ENCODE measurements at regions not wholly inside any gene's neighbourhood (a gene's known extent, or its start where the extent isn't known, plus 50 kb on each side); places are given as distances from the start of the nearest gene placed in this dataset.
A peak's percentile ranks its signal among the peaks of the same experiment; 100 is the strongest.
"Not testable (repeated sequence)": the region's sequence is repeated elsewhere in the genome, so short reads cannot be mapped to it uniquely, and the experiment has no call there.

DNA sequence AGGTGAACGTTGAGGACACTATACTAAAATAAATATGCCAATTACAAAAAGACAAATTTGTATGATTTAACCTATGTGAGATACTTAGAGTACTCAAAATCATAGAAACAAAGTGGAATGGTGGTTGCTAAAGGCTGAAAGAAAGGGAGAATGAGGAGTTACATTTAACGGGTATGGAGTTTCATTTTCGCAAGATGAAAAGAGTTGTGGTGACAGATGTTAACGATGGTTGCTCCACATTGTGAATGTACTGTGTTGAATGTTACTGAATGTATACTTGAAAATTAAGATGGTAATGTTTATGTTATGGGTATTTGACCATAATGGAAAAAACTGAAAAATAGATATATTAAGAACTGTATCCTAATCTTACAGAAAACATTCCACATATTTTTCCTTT lies 51.3 kb upstream of the MOCS2 start:
- DNase-seq (ENCODE audit: low spot score): no peak

DNA sequence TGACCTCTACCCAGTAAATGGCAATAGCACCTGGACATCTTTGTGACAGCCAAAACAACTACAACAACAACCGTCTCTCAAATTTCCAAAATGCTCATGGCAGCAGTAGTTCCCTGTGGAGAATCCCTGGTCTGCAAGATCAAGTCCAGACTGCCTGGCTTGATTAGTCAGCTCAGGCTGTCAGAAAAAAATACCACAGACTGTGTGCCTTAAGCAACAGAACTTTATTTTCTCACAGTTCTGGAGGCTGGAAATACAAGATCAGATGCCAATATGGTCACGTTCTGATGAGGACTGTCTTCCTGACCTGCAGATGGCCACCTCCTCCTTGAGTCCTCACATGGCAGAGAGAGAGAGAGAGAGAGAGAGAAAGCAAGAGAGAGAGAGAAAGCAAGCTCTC lies 52.3 kb upstream of the MOCS2 start:
- no peak for DNase-seq (ENCODE audit: low spot score)

DNA sequence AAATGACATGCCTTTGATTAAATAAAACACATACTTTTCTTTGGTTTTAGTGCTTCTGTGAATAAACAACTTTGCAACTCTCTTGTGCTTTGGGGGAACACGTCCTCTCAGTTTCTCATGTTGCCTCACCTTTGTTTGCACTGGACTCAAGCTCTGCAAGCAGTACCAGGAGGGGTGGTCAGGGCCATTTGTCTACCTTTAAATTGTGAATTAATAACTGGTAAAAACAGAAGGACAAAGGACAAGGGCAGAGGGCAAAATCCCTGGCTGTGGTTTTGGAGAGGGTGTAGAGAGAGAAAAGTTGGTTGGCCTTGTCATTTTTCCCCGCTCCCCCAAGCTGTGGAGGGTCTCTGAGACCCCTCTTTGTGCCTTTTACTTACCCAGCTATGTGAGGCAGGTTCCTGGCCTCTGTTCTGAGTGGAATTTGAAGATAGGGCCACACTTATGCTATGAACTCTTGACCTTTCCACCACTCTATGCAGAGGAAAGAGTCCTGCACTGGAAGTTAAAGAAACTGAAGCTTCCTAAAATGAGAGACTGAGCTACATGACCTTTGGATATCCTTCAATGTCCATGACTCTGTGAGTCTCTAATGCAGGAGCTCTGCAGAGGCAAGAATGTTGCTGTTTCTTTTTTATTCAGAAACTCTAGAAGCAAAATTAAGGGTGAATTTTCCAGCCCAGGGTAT lies 55.1 kb upstream of the MOCS2 start:
- no peak for DNase-seq (ENCODE audit: low spot score)

DNA sequence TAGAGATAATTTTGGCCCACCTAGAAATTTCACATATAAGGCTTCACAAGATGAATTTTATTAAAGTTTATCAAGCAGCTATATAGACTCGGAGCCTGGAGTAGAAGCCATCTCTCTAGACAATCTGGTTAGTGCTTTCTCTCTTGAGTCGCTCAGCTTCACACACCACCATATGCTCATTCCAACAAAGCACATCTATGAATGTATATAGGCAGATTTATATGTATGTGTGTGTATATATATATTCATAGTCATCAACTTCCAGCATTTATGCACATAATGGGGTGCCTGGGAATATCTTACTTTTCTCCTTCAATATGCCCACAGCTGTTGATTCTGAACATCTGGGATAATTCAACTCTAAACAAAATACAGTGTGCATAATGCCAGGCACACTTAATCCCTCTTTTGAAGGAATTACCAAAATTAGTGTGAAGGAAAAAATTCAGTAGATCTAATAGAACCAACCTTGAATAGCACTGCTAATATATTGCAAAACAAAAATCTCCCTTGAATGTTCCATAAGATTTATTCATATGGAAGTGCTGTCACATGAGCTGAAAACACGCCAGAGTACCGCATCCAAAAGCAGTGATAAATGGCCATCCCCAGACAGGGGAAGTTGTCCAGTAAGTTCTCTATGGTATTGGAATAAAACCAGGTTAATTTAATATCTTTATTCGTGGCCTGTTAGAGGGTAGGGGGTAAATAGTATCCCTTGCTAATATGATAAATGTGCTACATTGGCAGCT lies 56.0 kb upstream of the MOCS2 start:
- no peak for DNase-seq (ENCODE audit: low spot score)

DNA sequence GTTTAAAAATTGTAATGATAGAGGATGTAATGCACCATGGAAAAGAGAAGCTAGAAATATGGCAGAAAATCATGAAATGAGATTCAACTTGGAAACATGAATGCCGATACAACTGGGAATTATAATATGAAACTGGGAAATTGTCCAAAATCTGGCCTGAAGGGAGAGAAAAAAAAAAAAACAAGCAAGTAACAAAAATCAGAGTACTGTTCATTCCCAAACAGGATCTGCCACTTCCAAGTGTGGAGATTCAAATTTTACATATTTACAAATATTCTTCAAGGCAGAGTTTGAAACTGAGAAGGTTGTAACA lies 56.6 kb upstream of the MOCS2 start:
- DNase-seq (ENCODE audit: low spot score): no peak

DNA sequence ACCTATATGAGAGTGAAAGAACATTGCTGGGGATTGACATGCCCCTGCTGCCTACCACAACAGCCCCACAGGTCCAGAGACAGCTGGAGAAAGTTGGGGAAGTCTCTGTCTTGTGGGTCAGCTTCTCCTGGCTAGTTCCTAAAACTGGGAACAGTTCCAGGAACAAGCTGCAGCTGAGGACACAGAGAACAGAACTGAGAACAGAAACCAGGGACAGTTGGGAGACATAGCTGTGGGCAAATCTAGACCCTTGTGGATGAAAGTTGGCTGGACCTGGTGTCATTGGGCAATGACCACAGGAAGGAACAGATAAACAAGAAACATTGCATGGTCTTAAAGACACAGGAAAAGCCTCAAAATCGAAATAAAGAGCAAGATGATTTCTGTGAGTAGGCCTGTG lies 58.3 kb upstream of the MOCS2 start:
- DNase-seq (ENCODE audit: low spot score): no peak

DNA sequence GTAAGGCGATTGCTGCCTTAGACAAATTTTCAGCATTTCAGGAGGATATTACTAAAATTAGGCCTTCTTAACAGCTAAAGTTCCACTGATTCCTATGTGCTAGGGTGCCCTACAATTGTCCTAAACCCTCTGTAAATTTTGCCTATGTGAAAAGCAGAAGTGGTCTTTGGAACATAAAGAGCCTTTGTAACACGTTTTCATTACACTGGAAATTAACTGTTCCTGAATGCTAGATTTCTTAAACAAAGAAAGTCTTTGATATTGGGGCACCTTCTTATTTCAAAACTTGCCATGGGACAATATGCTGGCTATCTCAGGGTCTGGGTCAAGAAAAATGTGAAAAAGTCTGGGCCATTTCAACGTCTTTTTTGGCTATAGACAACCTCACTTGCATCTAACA lies 60.4 kb upstream of the MOCS2 start:
- no peak for DNase-seq (ENCODE audit: low spot score)

DNA sequence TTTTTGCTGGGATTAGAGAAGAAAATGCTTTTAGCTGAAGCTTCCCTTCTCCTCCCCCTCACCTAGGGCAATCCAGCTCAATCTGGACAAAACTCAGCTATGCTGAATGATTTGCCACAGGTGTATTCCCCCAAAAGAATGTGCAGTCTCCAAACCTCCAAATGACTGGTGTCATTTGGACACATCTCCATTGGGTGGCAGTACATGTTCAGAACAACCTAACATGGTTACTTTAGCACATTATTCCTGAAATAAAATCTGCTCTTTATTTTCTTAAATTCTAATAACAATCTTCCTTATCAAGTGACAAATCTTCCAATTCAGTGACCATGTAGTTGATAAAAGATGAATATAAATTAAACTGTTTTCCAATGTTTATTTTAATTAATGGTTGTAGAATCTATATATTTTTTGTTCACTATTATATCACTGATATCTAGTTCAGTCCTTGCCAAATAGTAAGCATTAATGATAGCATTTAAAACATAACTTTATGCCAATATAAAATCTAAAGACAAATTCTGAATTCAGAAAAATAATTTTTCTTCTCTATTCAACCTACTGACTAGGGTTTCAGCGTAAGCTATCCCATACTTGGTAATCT lies 61.3 kb upstream of the MOCS2 start:
- peak; percentile 38 for DNase-seq (ENCODE audit: low spot score)

DNA sequence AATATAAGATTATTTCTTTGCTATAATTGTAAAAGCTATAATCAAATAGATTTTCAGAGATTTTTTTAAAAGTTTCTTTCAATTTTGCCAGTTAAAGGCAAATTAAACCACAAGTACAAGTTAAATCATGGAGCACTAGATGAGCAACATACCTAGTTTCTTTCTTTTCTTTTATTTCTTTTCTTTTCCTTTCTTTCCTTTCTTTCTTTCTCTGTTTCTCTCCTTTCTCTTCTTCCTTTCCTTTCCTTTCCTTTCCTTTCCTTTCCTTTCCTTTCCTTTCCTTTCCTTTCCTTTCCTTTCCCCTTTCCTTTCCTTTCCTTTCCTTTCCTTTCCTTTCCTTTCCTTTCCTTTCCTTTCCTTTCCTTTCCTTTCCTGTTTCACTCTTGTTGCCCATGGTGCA lies 62.5 kb upstream of the MOCS2 start:
- DNase-seq (ENCODE audit: low spot score): not testable (repeated sequence)

DNA sequence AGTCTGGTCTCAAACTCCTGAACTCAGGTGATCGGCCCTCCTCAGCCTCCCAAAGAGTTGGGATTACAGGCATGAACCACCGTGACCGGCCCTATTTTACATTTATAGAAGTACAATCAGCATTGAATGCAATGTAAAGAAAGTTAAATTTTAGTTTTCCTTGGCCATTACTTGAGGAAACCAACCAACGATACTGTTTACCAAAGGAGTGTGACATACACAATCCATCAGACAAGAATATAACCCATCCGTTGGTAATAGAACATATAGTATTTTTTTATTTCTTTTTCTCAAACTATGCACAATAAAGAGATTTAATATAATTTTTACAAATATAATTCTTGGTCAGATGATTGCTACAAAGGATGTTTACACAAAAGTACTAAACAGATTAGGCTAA lies 63.1 kb upstream of the MOCS2 start:
- DNase-seq (ENCODE audit: low spot score): no peak

DNA sequence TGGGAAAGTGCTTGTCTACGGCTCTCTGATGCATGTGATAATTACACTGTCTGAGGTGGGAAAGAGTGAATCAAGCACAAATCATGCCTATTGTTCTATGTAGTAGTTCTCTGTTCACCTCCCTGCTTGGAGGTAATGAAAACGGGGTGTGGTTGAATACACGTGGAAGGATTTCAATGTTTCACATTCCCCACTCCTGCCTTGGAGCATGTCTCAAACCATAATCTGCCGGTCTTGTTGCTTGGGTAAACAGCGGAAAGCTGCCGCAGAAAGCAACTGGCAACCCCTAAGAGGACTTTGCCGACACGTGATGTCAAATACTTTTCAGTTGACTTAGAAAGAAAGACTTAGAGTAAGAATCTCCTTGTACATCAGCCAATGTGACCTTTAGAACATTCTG lies 63.5 kb upstream of the MOCS2 start:
- no peak for DNase-seq (ENCODE audit: low spot score)

DNA sequence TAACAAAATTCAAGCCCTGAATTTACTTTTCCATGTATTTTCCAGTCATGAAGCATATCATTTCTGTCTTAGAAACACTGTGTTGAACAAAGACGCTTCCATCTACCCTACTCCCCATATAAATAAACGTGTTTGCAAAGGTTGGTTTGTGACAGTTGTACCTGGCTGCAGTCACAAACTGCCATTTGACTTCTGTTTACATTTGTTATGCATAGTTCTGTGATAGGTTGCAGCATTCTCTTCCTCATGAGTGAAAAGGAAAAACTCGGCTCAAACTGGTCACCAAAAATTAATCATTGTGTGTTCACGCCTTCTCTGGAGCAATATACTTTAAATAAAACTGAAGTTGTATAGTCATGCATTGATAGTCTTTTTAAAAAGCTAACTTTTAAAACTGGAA lies 69.3 kb upstream of the MOCS2 start:
- no peak for DNase-seq (ENCODE audit: low spot score)

DNA sequence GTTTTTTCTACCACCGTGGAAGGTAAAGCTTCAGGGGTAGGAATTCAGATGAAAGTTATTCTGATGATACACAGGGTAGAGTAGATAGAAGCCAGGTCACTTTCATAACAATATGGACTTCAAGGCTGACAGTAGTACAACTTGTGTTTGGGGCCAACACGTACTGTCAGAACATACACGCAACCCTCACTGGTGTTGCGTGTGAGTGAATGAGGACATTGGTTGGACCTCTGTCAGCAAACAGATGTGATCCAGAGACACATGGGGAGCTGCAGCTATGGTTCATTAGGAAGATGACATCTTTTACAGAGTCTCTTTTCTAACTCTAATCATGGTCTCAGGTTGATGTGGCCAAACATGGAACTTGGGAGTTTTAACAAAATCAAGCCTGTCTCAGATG lies 70.1 kb upstream of the MOCS2 start:
- DNase-seq (ENCODE audit: low spot score): no peak

DNA sequence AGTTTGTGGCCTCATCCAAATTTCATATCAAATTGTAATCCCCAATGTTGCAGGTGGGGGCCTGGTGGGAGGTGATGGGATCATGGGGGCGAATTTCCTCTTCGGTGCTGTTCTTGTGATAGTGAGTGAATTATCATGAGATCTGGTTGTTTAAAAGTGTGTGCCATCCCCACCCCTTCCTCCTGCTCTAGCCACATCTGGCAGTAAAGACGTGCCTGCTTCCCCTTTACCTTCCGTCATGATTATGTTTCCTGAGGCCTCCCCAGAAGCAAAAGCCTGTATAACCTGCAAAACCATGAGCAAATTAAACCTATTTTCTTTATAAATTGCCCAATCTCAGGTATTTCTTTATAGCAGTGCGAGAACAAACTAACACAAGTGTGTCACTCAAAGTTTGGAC lies 71.0 kb upstream of the MOCS2 start:
- no peak for DNase-seq (ENCODE audit: low spot score)

DNA sequence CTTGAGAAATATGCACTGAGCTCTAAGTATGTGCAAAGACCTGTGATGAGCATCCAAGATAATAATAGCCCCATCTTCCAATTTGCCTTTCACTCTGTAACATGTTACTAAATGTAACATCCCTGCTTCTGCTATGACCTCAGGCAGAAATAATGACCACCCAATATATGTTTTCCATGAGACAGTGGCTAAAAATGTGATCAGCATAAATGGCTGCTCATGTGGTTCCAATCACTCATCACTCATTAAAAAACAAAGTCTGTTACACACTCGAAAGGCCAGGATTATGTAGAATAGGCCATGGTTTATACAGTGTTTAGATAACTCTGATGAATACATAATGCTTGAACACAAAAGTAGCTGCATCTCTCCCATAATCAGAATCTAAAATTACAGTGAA lies 71.4 kb upstream of the MOCS2 start:
- DNase-seq (ENCODE audit: low spot score): no peak

DNA sequence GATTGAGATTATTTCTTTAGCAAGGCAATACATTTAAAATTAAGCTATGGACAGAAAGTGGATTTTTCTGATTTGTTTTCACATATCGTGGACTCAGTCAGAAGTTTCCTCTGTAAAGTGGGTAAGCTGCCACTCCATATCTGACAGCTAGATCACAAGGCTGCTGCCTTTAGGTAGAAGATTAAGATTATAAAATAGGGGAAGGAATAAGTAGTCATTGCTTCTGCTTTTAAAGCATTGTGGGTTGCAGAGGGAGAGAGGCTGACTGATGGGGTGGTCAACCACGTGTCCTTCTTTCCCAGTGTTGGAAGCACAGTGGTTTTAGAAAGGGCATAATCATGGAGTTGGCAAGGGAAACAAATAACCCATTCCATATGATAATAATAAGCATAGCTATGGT lies 74.3 kb upstream of the MOCS2 start:
- DNase-seq (ENCODE audit: low spot score): no peak

DNA sequence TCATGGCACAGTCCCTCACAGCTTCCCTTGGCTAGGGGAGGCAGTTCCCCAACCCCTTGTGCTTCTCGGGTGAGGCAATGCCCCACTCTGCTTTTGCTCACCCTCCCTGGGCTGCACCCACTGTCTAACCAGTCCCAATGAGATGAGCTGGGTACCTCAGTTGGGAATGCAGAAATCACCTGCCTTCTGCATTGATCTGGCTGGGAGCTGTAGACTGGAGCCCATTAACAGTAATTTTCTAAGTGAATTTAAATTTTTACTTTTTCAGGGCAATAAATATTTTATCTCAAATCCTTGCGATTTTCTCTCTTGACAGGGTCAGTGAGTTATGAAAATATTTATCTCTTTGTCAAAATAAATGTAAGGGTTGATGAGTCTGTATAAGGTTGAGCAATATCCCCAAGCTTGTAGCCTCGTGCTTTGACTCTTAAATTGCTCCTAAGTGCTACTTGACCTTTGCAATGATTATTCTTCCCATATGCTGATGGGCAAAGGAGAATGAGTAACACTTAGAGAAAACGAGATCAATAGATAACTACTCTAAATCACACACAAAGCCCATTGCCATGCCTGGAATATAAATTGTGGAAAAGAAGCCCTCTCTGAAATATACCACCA lies 82.1 kb upstream of the MOCS2 start:
- DNase-seq (ENCODE audit: low spot score): no peak

DNA sequence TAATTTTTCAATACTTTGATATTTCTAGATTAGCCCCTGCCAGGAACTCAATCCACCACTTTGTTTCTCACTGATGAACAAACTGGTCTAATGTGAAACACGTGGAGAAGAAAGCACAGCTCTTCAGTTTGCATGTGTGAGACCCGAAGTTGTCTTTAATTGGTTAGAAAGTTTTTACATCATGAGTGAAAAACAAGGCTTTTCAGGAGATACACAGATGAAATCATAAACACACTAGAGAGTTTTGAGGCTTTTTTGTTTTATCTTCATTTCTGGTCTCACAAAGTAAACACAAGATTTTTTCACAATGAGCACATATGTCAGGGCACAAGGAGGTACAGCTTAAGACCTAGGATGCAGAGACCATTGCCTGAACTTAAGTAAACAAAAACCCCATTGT lies 84.5 kb upstream of the MOCS2 start:
- no peak for DNase-seq (ENCODE audit: low spot score)

DNA sequence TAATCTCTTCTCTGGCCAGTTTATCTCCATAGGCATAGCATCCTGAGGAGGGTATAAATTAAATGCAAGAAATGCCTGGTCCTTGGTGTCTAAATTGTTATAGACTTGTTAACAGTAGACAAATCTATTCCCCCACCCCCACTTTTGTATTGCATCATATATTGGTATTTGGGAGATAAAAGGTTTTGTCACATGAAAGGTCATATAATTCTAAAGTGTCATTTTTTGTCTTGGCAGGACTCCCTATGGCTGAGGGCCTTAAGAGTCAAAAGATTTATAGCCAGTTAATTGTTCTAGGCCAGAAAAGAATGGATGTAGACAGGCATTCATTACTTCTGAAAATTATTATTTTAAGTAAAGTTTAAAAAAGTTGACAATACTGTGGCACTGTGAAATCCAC lies 90.3 kb upstream of the MOCS2 start:
- DNase-seq (ENCODE audit: low spot score): no peak

DNA sequence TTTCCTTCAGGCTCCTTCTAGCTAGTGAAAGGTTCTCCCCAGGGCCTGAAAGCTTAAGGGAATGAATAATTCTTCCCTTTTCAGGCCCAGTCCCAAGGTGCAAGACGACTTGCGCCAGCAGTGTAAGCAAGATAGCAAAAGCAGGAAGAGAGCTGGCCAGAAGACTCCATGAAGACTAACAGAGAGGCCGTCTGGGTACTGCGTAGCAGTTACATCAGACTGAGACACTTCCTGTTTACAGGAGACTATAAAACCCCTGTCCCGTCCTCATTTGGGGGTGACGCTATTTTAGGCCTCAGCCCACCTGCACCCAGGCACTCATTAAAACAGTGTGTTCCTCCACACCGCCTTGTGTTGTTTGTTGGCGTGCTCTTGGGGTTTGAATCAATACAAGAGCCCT lies 90.7 kb upstream of the MOCS2 start:
- no peak for DNase-seq (ENCODE audit: low spot score)

DNA sequence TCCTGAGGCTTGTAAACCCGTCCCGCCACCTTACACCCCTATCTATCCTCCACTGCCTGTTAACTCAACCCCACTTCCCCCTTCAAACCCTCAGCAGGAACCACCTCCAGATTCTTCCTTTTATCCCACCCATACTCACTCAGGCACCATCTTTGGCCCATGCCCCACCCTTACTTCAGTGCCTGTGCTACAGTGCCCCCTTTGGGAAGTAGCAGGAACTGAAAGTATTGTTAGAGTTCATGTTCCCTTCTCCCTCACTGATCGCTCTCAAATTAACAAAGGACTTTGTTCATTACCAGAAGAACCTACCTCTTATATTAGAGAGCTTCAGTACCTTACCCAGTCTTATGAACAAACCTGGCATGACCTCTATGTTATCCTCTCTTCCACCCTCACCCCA lies 92.2 kb upstream of the MOCS2 start:
- no peak for DNase-seq (ENCODE audit: low spot score)

DNA sequence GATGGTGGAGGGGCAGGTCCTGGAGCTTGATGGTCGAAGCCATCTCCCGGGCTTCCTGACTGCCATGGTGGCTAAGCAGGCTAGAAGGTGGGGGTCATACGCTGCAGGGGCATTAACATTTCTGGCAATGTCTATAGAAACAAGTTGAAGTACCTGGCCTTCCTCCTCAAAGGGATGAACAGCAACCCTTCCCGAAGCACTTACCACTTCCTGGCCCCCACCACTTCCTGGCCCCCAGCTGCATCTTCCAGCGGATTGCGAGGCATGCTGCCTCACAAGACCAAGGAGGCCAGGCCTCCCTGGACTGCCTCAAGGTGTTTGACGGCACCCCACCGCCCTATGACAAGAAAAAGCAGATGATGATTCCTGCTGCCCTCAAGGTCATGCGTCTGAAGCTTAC lies 97.0 kb upstream of the MOCS2 start:
- DNase-seq (ENCODE audit: low spot score): no peak

DNA sequence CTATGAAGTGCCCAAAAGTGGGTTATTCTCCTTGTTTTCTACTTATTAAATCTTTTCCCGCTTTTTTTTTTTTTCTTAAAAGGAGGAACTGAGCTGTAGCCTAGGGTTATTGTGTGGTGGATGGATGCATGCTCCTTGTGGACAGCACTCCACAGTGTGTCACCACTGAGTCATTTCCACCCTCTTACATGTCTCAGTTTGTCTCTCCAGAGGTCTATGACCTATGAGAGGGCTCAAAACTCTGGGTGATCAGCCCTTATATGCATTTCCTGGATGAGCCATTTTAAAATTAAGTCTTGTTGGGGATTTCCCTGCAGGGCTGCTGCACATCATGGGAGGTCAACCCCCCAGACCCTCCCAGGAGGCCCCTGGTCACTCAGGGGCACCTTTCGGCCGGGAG lies 102.2 kb upstream of the MOCS2 start:
- no peak for DNase-seq (ENCODE audit: low spot score)
